DOHH2 (cell line): ENCODE measurements at regions not wholly inside any gene's neighbourhood (a gene's known extent, or its start where the extent isn't known, plus 50 kb on each side); places are given as distances from the start of the nearest gene placed in this dataset.
A peak's percentile ranks its signal among the peaks of the same experiment; 100 is the strongest.

Experiments
- H3F3A ChIP-seq: fragments of 200-600 bp; sonication (generic), shearing (Covaris generic); 2 replicates; pipeline ENCODE4 v1.6.0; 2016; ENCODE audit warnings: antibody characterized with exemption, mild to moderate bottlenecking; ENCODE audit not compliant: control insufficient read depth, insufficient read depth
- H3K27ac ChIP-seq: fragments of 200-600 bp; sonication (generic); 2 replicates; pipeline ENCODE4 v1.5.1; 2014; ENCODE audit warnings: low read depth, mild to moderate bottlenecking, low read length, moderate library complexity
- H3K27me3 ChIP-seq: fragments of 200-600 bp; sonication (generic); 2 replicates; pipeline ENCODE4 v1.6.1; 2014; ENCODE audit warnings: mild to moderate bottlenecking, low read length, mixed read lengths; ENCODE audit not compliant: control insufficient read depth
- H3K36me3 ChIP-seq: fragments of 200-600 bp; sonication (generic); 2 replicates; pipeline ENCODE4 v1.6.1; 2014; ENCODE audit warnings: mild to moderate bottlenecking, low read length, moderate library complexity, mixed read lengths; ENCODE audit not compliant: control insufficient read depth
- H3K4me1 ChIP-seq: fragments of 200-600 bp; sonication (generic); 2 replicates; pipeline ENCODE4 v1.6.1; 2014; ENCODE audit warnings: mild to moderate bottlenecking, low read length, mixed read lengths; ENCODE audit not compliant: control insufficient read depth
- H3K4me2 ChIP-seq: fragments of 200-600 bp; sonication (generic); 2 replicates; pipeline ENCODE4 v1.6.0; 2014; ENCODE audit warnings: mild to moderate bottlenecking, low read length, moderate library complexity
- H3K4me3 ChIP-seq: fragments of 200-600 bp; sonication (generic); 2 replicates; pipeline ENCODE4 v1.5.1; 2014; ENCODE audit warnings: mild to moderate bottlenecking, low read length, mixed read lengths
- H3K79me2 ChIP-seq: fragments of 200-600 bp; sonication (generic); 2 replicates; pipeline ENCODE4 v1.6.1; 2014; ENCODE audit warnings: mild to moderate bottlenecking, low read length, mixed read lengths; ENCODE audit not compliant: control insufficient read depth
- H3K9me2 ChIP-seq: fragments of 200-600 bp; sonication (generic); replicated peaks from 2 replicates; pipeline ENCODE4 v1.6.1; 2014; ENCODE audit warnings: mild to moderate bottlenecking, low read length, mixed read lengths; ENCODE audit not compliant: control insufficient read depth
- H3K9me3 ChIP-seq: fragments of 200-600 bp; sonication (generic); 2 replicates; pipeline ENCODE4 v1.6.1; 2014; ENCODE audit warnings: antibody characterized with exemption, low read length, mixed read lengths; ENCODE audit not compliant: control insufficient read depth, insufficient read depth
- H4K20me1 ChIP-seq: fragments of 200-600 bp; sonication (generic); 2 replicates; pipeline ENCODE4 v1.6.0; 2014; ENCODE audit warnings: low read depth, mild to moderate bottlenecking, antibody characterized with exemption, low read length, moderate library complexity; ENCODE audit not compliant: control insufficient read depth, insufficient read depth
- CTCF ChIP-seq: fragments of 200-600 bp; sonication (generic); IDR thresholded peaks from one replicate; pipeline ENCODE4 v1.5.1; 2014; ENCODE audit warnings: antibody characterized with exemption, mild to moderate bottlenecking, low read depth, low read length; ENCODE audit not compliant: poor library complexity, severe bottlenecking
- EZH2phosphoT487 ChIP-seq: fragments of 200-600 bp; sonication (generic); IDR thresholded peaks from 2 replicates; pipeline ENCODE4 v1.6.1; 2017; ENCODE audit warnings: borderline replicate concordance, mild to moderate bottlenecking, antibody characterized with exemption, low read length, moderate library complexity, mixed read lengths

GRCh38 chr3:34312684-34313083, 514.3 kb downstream of the PDCD6IP start:
- Histone ChIP-seq H3K4me1 (peaks cover 5% of the 10 kb centered on the region), H3K79me2 (no peaks in the 10 kb centered on the region), H3K27ac (no peak overlapping the region), H3K9me2 (no peaks in the 10 kb centered on the region), H3F3A (no peaks in the 10 kb centered on the region), H3K9me3 (no peaks in the 10 kb centered on the region), H3K4me3 (no peak overlapping the region), H4K20me1 (no peaks in the 10 kb centered on the region), H3K27me3 (no peaks in the 10 kb centered on the region), H3K36me3 (no peaks in the 10 kb centered on the region), H3K4me2 (peak overlapping the region; percentile 23; the same call in 1 of the 2 replicates)
- no peak for TF ChIP-seq CTCF
- TF ChIP-seq EZH2phosphoT487, result no peak

DNA sequence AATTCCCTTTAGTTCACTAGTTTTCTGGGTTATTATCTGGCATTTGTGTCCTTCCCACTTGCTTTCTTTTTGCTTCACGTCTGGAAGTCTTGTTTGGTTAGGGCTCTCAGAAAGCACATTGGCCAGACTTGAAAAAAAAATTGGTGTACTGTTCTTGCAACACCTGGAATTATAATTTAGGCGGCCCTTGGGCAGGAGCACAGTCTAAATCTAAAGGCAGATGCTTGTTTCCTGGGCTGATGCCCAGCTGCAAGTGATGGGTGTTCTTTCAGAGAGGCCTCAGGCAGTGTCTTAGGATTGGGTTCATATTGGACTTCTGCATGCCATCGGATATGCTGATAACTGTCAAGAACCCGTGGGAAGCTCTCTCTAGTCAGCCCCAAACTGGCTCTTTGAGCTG, 521.5 kb downstream of the PDCD6IP start:
- Histone ChIP-seq H3K4me3 (no peak overlapping the region), H3K79me2 (no peaks in the 10 kb centered on the region), H3K27me3 (no peaks in the 10 kb centered on the region), H3K4me1 (peaks cover 13% of the 10 kb centered on the region), H4K20me1 (no peaks in the 10 kb centered on the region), H3K9me2 (no peaks in the 10 kb centered on the region), H3F3A (no peaks in the 10 kb centered on the region), H3K4me2 (no peak overlapping the region), H3K9me3 (0 out of 2 replicates have a peak, but pooled peaks cover 4% of the 10 kb centered on the region), H3K36me3 (no peaks in the 10 kb centered on the region), H3K27ac (no peak overlapping the region)
- TF ChIP-seq EZH2phosphoT487 (no peak), CTCF (no peak)

- H3K4me3 ChIP-seq, result no peak overlapping the region
- no peaks in the 10 kb centered on the region for H3F3A ChIP-seq
- no peaks in the 10 kb centered on the region for H3K79me2 ChIP-seq
- H3K27me3 ChIP-seq, result no peaks in the 10 kb centered on the region
- H4K20me1 ChIP-seq, result no peaks in the 10 kb centered on the region
- H3K27ac ChIP-seq, result no peak overlapping the region
- H3K4me1 ChIP-seq, result peaks cover 13% of the 10 kb centered on the region
- no peak for TF ChIP-seq CTCF
- H3K9me3 ChIP-seq, result no peaks in the 10 kb centered on the region
- no peak overlapping the region for H3K4me2 ChIP-seq
- no peaks in the 10 kb centered on the region for H3K36me3 ChIP-seq
- H3K9me2 ChIP-seq, result no peaks in the 10 kb centered on the region
These were observed 525.1 kb downstream of the PDCD6IP start for GRCh38 chr3:34323517-34323916.

DNA sequence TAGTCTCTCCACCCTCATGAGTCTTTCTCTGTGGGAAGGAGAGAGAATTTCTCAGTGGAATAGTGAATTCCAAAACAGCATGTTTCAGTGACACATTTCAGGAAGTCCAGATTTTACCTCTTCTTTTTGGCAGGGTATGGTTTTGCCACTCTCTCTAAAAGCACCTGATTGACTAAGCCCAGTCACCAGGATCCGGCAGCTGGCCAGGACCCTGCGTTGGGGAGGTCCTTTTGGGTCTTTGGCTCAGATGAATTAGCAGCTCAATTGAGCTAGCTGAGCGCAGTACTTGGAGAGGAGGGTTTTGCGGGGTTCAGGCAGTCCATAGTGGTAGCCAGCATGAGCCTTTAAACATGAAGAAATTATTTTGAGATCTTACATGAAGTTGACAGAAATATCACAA, 548.2 kb downstream of the PDCD6IP start:
- no peaks in the 10 kb centered on the region for H4K20me1 ChIP-seq
- H3F3A ChIP-seq, result no peaks in the 10 kb centered on the region
- TF ChIP-seq CTCF, result no peak
- TF ChIP-seq EZH2phosphoT487, result no peak
- H3K9me3 ChIP-seq, result peaks cover 4% of the 10 kb centered on the region; the same call in 1 of the 2 replicates
- H3K27ac ChIP-seq, result no peak overlapping the region
- H3K79me2 ChIP-seq, result no peaks in the 10 kb centered on the region
- H3K4me1 ChIP-seq, result peaks cover 16% of the 10 kb centered on the region
- no peaks in the 10 kb centered on the region for H3K36me3 ChIP-seq
- no peaks in the 10 kb centered on the region for H3K9me2 ChIP-seq
- no peak overlapping the region for H3K4me3 ChIP-seq
- H3K27me3 ChIP-seq, result no peaks in the 10 kb centered on the region
- H3K4me2 ChIP-seq, result no peak overlapping the region
